Calu3 (cell line): ENCODE measurements at regions not wholly inside any gene's neighbourhood (a gene's known extent, or its start where the extent isn't known, plus 50 kb on each side); places are given as distances from the start of the nearest gene placed in this dataset.

Source experiments
- BruUV-seq: library from RNA; stranded (reverse); fragments of 400-500 nt; replicated peaks from 2 replicates; lab custom pipeline; 2021; lab: Mats Ljungman, UMichigan
- CTCF ChIA-PET: fragments of 300-600 bp; sonication (Branson Sonifier 250); formaldehyde crosslinking; loops from one replicate; lab custom pipeline; 2022; ENCODE audit warnings: antibody characterized with exemption; lab: Charles Lee
- DNase-seq: peaks from one replicate; pipeline ENCODE4 v3.0.0; 2022
- H3K27ac Mint-ChIP-seq: one replicate; pipeline ENCODE4 v1.8.0; 2022; ENCODE audit warnings: mixed read lengths; ENCODE audit not compliant: unreplicated experiment
- H3K27me3 Mint-ChIP-seq: one replicate; pipeline ENCODE4 v1.8.0; 2022; ENCODE audit warnings: mixed read lengths; ENCODE audit not compliant: unreplicated experiment
- H3K36me3 Mint-ChIP-seq: one replicate; pipeline ENCODE4 v1.8.0; 2022; ENCODE audit warnings: mild to moderate bottlenecking, moderate library complexity, mixed read lengths; ENCODE audit not compliant: insufficient read depth, unreplicated experiment
- H3K4me1 Mint-ChIP-seq: one replicate; pipeline ENCODE4 v1.8.0; 2022; ENCODE audit warnings: mild to moderate bottlenecking, low read depth, mixed read lengths; ENCODE audit not compliant: unreplicated experiment
- H3K4me3 Mint-ChIP-seq: one replicate; pipeline ENCODE4 v1.8.0; 2022; ENCODE audit warnings: mild to moderate bottlenecking, low read depth, moderate library complexity, mixed read lengths; ENCODE audit not compliant: unreplicated experiment
- H3K9me3 Mint-ChIP-seq: one replicate; pipeline ENCODE4 v1.8.0; 2022; ENCODE audit warnings: low read depth, mixed read lengths; ENCODE audit not compliant: unreplicated experiment
- intact Hi-C: fragments of 100-400 bp; cut with micrococcal nuclease; formaldehyde crosslinking; loops from one replicate; pipeline ENCODE4 v1.10.0; 2022; ENCODE audit not compliant: unreplicated experiment
- TF ChIP-seq, protein P1 (sequence below): fragments of 200-600 bp; IDR thresholded peaks from one replicate; pipeline ENCODE4 v1.8.0; 2022; ENCODE audit warnings: antibody characterized with exemption; ENCODE audit not compliant: unreplicated experiment

DNA sequence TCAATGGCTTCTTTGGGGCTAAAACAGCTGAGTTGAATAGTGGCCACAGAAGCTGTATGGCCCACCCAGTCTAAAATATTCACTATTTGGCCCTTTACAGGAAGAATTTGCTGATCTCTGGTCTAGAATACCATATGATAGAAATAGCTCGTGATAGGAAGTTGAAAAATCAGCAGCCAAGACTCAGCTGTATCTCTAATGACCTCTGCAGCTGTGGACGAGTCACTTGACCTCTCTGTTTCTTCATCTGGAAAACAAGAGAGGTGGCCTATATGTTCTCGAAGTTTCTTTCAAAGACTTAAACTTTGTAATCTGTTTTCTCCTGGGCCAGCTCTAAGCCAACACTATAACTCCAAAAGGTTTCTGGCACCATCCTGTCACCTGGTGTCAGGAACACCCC, 129.2 kb downstream of the ZBTB18 start:
- no TSS peak for BruUV-seq
- Mint-ChIP-seq H3K4me1 (no peaks in the 10 kb centered on the region), H3K9me3 (no peaks in the 10 kb centered on the region), H3K27ac (no peak overlapping the region), H3K36me3 (no peaks in the 10 kb centered on the region), H3K4me3 (no peak overlapping the region), H3K27me3 (no peaks in the 10 kb centered on the region)
- no peak for DNase-seq
- CTCF ChIA-PET: interaction anchor here (0.5 kb wide), 1 partner anchor 38 kb away, joined by 4 read pairs; no protein-coding TSS in a partner anchor
- intact Hi-C loops: no loop called here
- TF ChIP-seq, protein P1, sequence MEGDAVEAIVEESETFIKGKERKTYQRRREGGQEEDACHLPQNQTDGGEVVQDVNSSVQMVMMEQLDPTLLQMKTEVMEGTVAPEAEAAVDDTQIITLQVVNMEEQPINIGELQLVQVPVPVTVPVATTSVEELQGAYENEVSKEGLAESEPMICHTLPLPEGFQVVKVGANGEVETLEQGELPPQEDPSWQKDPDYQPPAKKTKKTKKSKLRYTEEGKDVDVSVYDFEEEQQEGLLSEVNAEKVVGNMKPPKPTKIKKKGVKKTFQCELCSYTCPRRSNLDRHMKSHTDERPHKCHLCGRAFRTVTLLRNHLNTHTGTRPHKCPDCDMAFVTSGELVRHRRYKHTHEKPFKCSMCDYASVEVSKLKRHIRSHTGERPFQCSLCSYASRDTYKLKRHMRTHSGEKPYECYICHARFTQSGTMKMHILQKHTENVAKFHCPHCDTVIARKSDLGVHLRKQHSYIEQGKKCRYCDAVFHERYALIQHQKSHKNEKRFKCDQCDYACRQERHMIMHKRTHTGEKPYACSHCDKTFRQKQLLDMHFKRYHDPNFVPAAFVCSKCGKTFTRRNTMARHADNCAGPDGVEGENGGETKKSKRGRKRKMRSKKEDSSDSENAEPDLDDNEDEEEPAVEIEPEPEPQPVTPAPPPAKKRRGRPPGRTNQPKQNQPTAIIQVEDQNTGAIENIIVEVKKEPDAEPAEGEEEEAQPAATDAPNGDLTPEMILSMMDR: no peak

DNA sequence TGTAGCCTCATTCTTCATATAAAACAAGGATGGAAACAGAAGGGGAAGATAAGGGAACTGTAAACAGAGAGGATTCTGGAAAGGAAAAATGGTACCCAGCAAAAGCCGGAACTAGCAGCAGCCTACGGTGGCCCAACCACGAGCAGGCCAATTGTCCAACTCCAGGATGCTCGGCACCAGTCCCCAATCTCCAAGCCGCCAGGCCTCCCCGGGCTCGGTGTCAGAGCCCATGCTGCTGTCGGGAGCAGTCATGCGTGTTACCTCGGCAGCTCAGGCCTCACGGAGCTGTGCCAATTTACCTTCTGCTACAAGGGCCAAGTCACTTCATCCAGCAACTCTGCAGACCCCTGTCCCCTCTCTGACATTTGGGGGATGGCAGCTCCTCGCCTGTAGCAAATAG, 130.8 kb downstream of the ZBTB18 start:
- Mint-ChIP-seq H3K36me3 (no peaks in the 10 kb centered on the region), H3K27ac (no peak overlapping the region), H3K9me3 (no peaks in the 10 kb centered on the region), H3K4me3 (no peak overlapping the region), H3K27me3 (no peaks in the 10 kb centered on the region), H3K4me1 (no peaks in the 10 kb centered on the region)
- intact Hi-C loops: no loop called here
- BruUV-seq: no TSS peak
- TF ChIP-seq, protein P1: no peak
- CTCF ChIA-PET: no interaction called here
- DNase-seq: no peak

DNA sequence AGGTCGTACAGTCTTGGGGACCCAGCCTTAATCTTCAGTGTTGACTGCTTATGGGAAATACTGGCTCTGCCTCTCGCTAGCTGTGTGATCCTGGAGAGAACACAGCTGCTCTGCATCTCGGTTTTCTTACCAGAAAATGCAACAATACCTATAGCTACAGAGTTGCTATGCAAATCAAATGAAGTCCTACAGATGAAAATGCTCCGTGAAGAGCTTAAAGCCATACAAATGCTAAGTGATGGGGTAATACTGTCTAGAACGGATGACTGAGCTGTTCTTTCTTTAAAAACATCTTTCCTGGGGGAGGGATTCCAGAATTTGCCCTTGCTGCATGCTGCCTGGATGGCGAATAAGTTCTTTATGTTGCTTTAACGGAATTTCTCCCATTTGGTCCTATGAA, 132.0 kb downstream of the ZBTB18 start:
- TF ChIP-seq, protein P1: no peak
- Mint-ChIP-seq H3K9me3 (no peaks in the 10 kb centered on the region), H3K36me3 (no peaks in the 10 kb centered on the region), H3K27me3 (no peaks in the 10 kb centered on the region), H3K4me3 (no peak overlapping the region), H3K4me1 (no peaks in the 10 kb centered on the region), H3K27ac (no peak overlapping the region)
- no TSS peak for BruUV-seq
- intact Hi-C loops: no loop called here
- CTCF ChIA-PET: no interaction called here
- no peak for DNase-seq

DNA sequence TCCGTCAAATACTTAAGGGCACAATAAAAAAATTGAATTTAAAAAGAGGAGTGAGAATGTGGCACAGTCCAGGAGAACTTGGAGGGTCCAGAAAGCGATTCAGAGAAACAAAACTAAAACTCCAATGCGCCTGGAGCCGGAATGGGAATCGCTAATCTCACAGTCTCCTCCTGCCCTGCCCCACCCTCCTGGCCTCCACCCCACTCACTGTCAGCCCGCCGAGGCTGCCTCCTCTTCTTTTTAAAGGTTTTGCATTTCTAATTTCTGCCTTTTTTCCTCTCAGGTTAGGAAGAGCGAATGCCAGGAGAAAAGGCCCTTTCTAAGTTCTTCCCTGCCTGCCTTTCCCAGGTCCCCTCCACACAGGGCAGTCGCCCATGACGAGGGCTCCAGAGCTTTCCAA, 135.3 kb downstream of the ZBTB18 start:
- intact Hi-C loops: no loop called here
- peaks cover 14% of the 10 kb centered on the region for H3K9me3 Mint-ChIP-seq
- peaks cover 16% of the 10 kb centered on the region for H3K27me3 Mint-ChIP-seq
- no peaks in the 10 kb centered on the region for H3K4me1 Mint-ChIP-seq
- no peak overlapping the region for H3K4me3 Mint-ChIP-seq
- DNase-seq: no peak
- no peaks in the 10 kb centered on the region for H3K36me3 Mint-ChIP-seq
- TF ChIP-seq, protein P1: no peak
- CTCF ChIA-PET: no interaction called here
- no TSS peak for BruUV-seq
- H3K27ac Mint-ChIP-seq: no peak overlapping the region
